PC-9 (cell line): ENCODE measurements at regions not wholly inside any gene's neighbourhood (a gene's known extent, or its start where the extent isn't known, plus 50 kb on each side); places are given as distances from the start of the nearest gene placed in this dataset.

Experiments used
- BruUV-seq: library from RNA; stranded (reverse); fragments of 400-500 nt; replicated peaks from 2 replicates; lab custom pipeline; 2021; lab: Mats Ljungman, UMichigan
- CTCF ChIA-PET: fragments of 300-600 bp; sonication (Branson Sonifier 250); formaldehyde crosslinking; loops from one replicate; lab custom pipeline; 2022; ENCODE audit warnings: antibody characterized with exemption; lab: Charles Lee
- POLR2A ChIA-PET: fragments of 300-600 bp; sonication (Branson Sonifier 250); formaldehyde crosslinking; loops from one replicate; lab custom pipeline; 2022; ENCODE audit warnings: antibody characterized with exemption; ENCODE audit not compliant: unreplicated experiment; lab: Charles Lee
- DNase-seq, 2 experiments: peaks; one replicate each; pipeline versions ENCODE4 v3.0.0 to v3.0.0-alpha.2; 2015 to 2022; ENCODE audit warnings: mixed read lengths in 1 of 2
- H2AFZ ChIP-seq: fragments of 200-600 bp; sonication (generic); 2 replicates; pipeline ENCODE4 v1.8.1; 2017; ENCODE audit warnings: antibody characterized with exemption
- H3F3A ChIP-seq: fragments of 200-600 bp; sonication (generic); 2 replicates; pipeline ENCODE4 v1.8.1; 2017; ENCODE audit warnings: antibody characterized with exemption, mild to moderate bottlenecking, low read depth; ENCODE audit not compliant: insufficient read depth
- H3K27ac ChIP-seq: fragments of 200-600 bp; sonication (generic); 2 replicates; pipeline ENCODE4 v1.6.1; 2016; ENCODE audit warnings: mixed run types
- H3K27me3 ChIP-seq: fragments of 200-600 bp; sonication (generic); 2 replicates; pipeline ENCODE4 v1.6.1; 2016; ENCODE audit warnings: low read depth, mixed run types; ENCODE audit not compliant: insufficient read depth
- H3K36me3 ChIP-seq: fragments of 200-600 bp; sonication (generic); 2 replicates; pipeline ENCODE4 v1.6.1; 2016; ENCODE audit warnings: low read depth, mixed run types
- H3K4me1 ChIP-seq: fragments of 200-600 bp; sonication (generic); replicated peaks from 2 replicates; pipeline ENCODE4 v1.6.1; 2016; ENCODE audit warnings: mixed run types; ENCODE audit not compliant: insufficient read depth
- H3K4me2 ChIP-seq: fragments of 200-600 bp; sonication (generic); 2 replicates; pipeline ENCODE4 v1.6.1; 2017; ENCODE audit warnings: mixed run types
- H3K4me3 ChIP-seq: fragments of 200-600 bp; sonication (generic); 2 replicates; pipeline ENCODE4 v1.6.1; 2016; ENCODE audit warnings: mixed run types
- H3K79me2 ChIP-seq: fragments of 200-600 bp; sonication (generic); 2 replicates; pipeline ENCODE4 v1.6.1; 2017; ENCODE audit warnings: low read depth, mixed run types
- H3K9me2 ChIP-seq: fragments of 200-600 bp; sonication (generic); 2 replicates; pipeline ENCODE4 v1.8.1; 2017; ENCODE audit warnings: mild to moderate bottlenecking; ENCODE audit not compliant: insufficient read depth
- H3K9me3 ChIP-seq: fragments of 200-600 bp; sonication (generic); 2 replicates; pipeline ENCODE4 v1.8.1; 2016; ENCODE audit warnings: low read depth; ENCODE audit not compliant: insufficient read depth
- H4K20me1 ChIP-seq: fragments of 200-600 bp; sonication (generic); 2 replicates; pipeline ENCODE4 v1.8.1; 2017; ENCODE audit not compliant: insufficient read depth
- EZH2 ChIP-seq: fragments of 200-600 bp; sonication (generic); IDR thresholded peaks from 2 replicates; pipeline ENCODE4 v1.8.0; 2017; ENCODE audit warnings: antibody characterized with exemption, low read depth
- intact Hi-C: fragments of 100-400 bp; cut with micrococcal nuclease; formaldehyde crosslinking; loops from one replicate; pipeline ENCODE4 v1.10.0; 2022; ENCODE audit not compliant: unreplicated experiment
- TF ChIP-seq, protein P1 (sequence below): fragments of 200-600 bp; sonication (generic); conservative IDR thresholded peaks from 2 replicates; pipeline ENCODE4 v1.6.1; 2017; ENCODE audit warnings: mixed run types, antibody characterized with exemption, mild to moderate bottlenecking, moderate library complexity

DNA sequence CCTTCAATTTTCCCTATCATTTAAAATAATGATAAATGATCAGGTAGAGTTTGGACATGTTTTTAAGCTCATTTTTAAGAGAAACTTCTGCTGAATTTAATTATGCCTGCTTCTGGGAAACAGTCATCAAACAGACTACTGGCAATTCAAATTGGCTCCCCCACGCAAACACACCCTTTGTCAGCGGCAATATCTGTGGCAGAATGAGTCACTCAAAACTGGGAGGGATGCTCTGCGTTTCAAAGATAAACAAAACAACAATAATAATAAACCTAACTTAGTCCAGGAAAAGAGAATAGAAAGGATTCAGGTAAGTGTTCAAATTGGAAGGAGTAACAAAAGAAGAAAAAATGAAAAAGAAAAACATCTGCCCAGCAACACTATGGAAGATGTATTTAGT lies 108.1 kb upstream of the ERCC4 start:
- no peaks in the 10 kb centered on the region for H3K36me3 ChIP-seq
- ChIA-PET CTCF (no interaction called here), POLR2A (no interaction called here)
- no peak overlapping the region for H3K4me2 ChIP-seq
- H3F3A ChIP-seq: no peaks in the 10 kb centered on the region
- no peak overlapping the region for H3K27ac ChIP-seq
- no peaks in the 10 kb centered on the region for H3K79me2 ChIP-seq
- TF ChIP-seq, protein P1, sequence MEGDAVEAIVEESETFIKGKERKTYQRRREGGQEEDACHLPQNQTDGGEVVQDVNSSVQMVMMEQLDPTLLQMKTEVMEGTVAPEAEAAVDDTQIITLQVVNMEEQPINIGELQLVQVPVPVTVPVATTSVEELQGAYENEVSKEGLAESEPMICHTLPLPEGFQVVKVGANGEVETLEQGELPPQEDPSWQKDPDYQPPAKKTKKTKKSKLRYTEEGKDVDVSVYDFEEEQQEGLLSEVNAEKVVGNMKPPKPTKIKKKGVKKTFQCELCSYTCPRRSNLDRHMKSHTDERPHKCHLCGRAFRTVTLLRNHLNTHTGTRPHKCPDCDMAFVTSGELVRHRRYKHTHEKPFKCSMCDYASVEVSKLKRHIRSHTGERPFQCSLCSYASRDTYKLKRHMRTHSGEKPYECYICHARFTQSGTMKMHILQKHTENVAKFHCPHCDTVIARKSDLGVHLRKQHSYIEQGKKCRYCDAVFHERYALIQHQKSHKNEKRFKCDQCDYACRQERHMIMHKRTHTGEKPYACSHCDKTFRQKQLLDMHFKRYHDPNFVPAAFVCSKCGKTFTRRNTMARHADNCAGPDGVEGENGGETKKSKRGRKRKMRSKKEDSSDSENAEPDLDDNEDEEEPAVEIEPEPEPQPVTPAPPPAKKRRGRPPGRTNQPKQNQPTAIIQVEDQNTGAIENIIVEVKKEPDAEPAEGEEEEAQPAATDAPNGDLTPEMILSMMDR: no peak
- TF ChIP-seq EZH2: no peak
- H3K4me3 ChIP-seq: no peak overlapping the region
- no TSS peak for BruUV-seq
- intact Hi-C loops: no loop called here
- no peaks in the 10 kb centered on the region for H3K4me1 ChIP-seq
- peaks cover 62% of the 10 kb centered on the region for H3K27me3 ChIP-seq
- no peaks in the 10 kb centered on the region for H3K9me2 ChIP-seq
- H4K20me1 ChIP-seq: no peaks in the 10 kb centered on the region
- no peak overlapping the region for H2AFZ ChIP-seq
- no peaks in the 10 kb centered on the region for H3K9me3 ChIP-seq
- no peak for DNase-seq

- H4K20me1 ChIP-seq: no peaks in the 10 kb centered on the region
- no TSS peak for BruUV-seq
- ChIA-PET POLR2A (no interaction called here), CTCF (no interaction called here)
- no peaks in the 10 kb centered on the region for H3K4me1 ChIP-seq
- no peak overlapping the region for H3K4me2 ChIP-seq
- intact Hi-C loops: no loop called here
- H3F3A ChIP-seq: no peaks in the 10 kb centered on the region
- no peak overlapping the region for H2AFZ ChIP-seq
- no peaks in the 10 kb centered on the region for H3K79me2 ChIP-seq
- H3K4me3 ChIP-seq: no peak overlapping the region
- no peaks in the 10 kb centered on the region for H3K9me2 ChIP-seq
- TF ChIP-seq, protein P1: no peak
- TF ChIP-seq EZH2: no peak
- no peak for DNase-seq
- no peaks in the 10 kb centered on the region for H3K36me3 ChIP-seq
- H3K27me3 ChIP-seq: peaks cover 62% of the 10 kb centered on the region
- H3K9me3 ChIP-seq: no peaks in the 10 kb centered on the region
- H3K27ac ChIP-seq: no peak overlapping the region
These were observed 103.3 kb upstream of the ERCC4 start for GRCh38 chr16:13816701-13817100.

DNA sequence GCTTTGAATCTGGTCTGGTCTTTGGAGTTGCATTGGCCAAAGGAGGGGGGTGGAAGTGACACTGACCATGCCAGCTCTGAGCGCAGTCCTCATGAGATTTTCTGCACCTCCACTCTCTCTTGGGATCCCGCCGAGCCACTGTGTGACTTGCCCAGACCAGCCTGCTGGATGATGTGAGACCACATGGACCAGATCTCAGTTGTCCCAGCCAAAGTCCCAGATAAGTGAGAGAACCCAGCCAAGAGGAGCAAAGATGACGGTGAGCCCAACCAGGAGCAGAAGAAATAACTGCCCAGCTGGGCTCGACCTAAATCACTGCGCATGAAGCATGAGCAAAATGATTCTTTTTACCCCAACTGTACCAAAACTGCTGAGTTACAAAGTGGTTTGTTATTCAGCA lies 96.5 kb upstream of the ERCC4 start:
- CTCF ChIA-PET: no interaction called here
- Histone ChIP-seq H3F3A (no peaks in the 10 kb centered on the region), H3K4me1 (no peaks in the 10 kb centered on the region), H3K79me2 (no peaks in the 10 kb centered on the region), H3K36me3 (no peaks in the 10 kb centered on the region), H2AFZ (no peak overlapping the region), H3K4me2 (no peak overlapping the region), H3K9me2 (no peaks in the 10 kb centered on the region), H3K27me3 (peaks cover 74% of the 10 kb centered on the region), H3K27ac (no peak overlapping the region), H4K20me1 (no peaks in the 10 kb centered on the region), H3K9me3 (no peaks in the 10 kb centered on the region), H3K4me3 (no peak overlapping the region)
- POLR2A ChIA-PET: no interaction called here
- DNase-seq: peak in 1 of 2 experiments; percentile 25
- intact Hi-C loops: no loop called here
- TF ChIP-seq, protein P1: no peak
- no peak for TF ChIP-seq EZH2
- BruUV-seq: no TSS peak
